Mammary epithelial cell (primary cell): ENCODE measurements at regions not wholly inside any gene's neighbourhood (a gene's known extent, or its start where the extent isn't known, plus 50 kb on each side); places are given as distances from the start of the nearest gene placed in this dataset.

Source experiments
- EZH2 ChIP-seq: IDR thresholded peaks from 2 replicates; pipeline ENCODE4 v1.6.1; 2012; ENCODE audit warnings: low read length, inconsistent platforms, borderline replicate concordance
- TF ChIP-seq, protein P1 (sequence below), 2 donors: IDR thresholded peaks in 1 of 2; conservative IDR thresholded peaks in 1 of 2; 2 replicates each; pipeline ENCODE4 v1.5.1; 2011 to 2012; ENCODE audit warnings: inconsistent platforms in 2 of 2, low read length in 2 of 2, mild to moderate bottlenecking in 2 of 2, control low read depth in 1 of 2, low read depth in 1 of 2; ENCODE audit not compliant: insufficient read depth in 1 of 2; ENCODE audit errors: extremely low read depth in 1 of 2

DNA sequence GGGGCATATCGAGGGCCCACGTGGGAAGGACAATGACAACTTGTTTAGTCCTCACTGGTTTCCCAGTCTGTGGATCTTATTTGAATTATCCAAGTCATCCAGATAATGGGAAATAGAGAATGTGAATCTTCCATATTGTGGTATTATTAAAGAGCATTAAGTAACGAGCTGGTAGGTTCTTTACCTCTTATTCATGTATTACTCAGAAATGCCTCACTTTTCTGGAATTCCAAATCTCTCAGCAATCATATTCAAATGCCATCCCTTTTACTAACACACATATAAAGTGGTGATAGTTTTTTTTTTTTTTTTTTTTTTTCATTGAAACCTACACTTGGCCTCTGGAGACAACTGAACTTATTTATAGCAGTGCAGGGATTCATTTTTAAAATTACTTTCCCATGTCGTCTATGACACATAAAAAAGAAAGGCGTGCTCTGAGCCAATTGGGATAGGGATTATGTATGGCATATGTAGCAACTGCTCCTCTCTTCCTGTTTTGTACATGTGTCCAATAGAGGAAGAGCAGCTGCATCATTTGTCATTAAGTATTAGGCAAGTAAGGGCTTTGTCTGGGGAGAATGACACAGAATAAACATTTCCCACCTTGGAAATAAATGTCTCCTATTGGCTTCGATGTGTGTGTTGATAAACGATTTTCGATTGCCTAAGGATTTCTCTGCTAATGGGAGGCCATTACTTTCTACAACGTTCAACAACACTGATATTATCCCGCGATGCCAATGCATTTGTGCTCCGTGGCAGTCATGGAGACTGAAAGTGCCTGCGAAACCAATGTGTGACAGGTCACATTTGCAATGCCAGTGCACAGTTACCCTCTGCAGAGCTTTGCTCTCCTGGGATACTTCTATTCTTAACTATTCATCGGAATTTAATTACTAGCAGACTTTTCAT is 78.6 kb upstream of the IFNG-AS1 start:
- TF ChIP-seq, protein P1, sequence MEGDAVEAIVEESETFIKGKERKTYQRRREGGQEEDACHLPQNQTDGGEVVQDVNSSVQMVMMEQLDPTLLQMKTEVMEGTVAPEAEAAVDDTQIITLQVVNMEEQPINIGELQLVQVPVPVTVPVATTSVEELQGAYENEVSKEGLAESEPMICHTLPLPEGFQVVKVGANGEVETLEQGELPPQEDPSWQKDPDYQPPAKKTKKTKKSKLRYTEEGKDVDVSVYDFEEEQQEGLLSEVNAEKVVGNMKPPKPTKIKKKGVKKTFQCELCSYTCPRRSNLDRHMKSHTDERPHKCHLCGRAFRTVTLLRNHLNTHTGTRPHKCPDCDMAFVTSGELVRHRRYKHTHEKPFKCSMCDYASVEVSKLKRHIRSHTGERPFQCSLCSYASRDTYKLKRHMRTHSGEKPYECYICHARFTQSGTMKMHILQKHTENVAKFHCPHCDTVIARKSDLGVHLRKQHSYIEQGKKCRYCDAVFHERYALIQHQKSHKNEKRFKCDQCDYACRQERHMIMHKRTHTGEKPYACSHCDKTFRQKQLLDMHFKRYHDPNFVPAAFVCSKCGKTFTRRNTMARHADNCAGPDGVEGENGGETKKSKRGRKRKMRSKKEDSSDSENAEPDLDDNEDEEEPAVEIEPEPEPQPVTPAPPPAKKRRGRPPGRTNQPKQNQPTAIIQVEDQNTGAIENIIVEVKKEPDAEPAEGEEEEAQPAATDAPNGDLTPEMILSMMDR (conservative IDR thresholded peaks at IDR 0.05 in 1 of 2, IDR thresholded peaks at IDR 0.05 in 1 of 2; ENCODE audit: extremely low read depth in 1 of 2, insufficient read depth in 1 of 2, low read depth in 1 of 2, low read length in 2 of 2): no peak
- TF ChIP-seq EZH2: no peak
